Spleen (tissue), 11 donors: ENCODE measurements at regions not wholly inside any gene's neighbourhood (a gene's known extent, or its start where the extent isn't known, plus 50 kb on each side); places are given as distances from the start of the nearest gene placed in this dataset.

Source experiments
- DNase-seq: peaks from one replicate; pipeline ENCODE4 v3.0.0-alpha.2; 2020
- H3K27ac ChIP-seq, 8 donors: fragments of 200-600 bp; sonication (generic) in 7 of 8; 1 replicate in 4 of 8; 2 replicates in 4 of 8; pipeline versions ENCODE4 v1.5.0 to v1.8.0; 2016 to 2021; ENCODE audit warnings: inconsistent platforms in 4 of 8, mild to moderate bottlenecking in 4 of 8, moderate library complexity in 1 of 8
- H3K27me3 ChIP-seq, 7 donors: fragments of 200-600 bp; sonication (generic) in 6 of 7; replicated peaks in 1 of 7; 1 replicate in 4 of 7; 2 replicates in 3 of 7; pipeline versions ENCODE4 v1.5.0 to v1.8.0; 2016 to 2021; ENCODE audit warnings: inconsistent platforms in 3 of 7, mild to moderate bottlenecking in 1 of 7
- H3K36me3 ChIP-seq, 6 donors: fragments of 200-600 bp; sonication (generic) in 5 of 6; 1 replicate in 4 of 6; 2 replicates in 2 of 6; pipeline versions ENCODE4 v1.5.0 to v1.8.0; 2016 to 2021; ENCODE audit warnings: inconsistent platforms in 2 of 6
- H3K4me1 ChIP-seq, 6 donors: fragments of 200-600 bp; sonication (generic) in 5 of 6; 1 replicate in 3 of 6; 2 replicates in 3 of 6; pipeline versions ENCODE4 v1.5.0 to v1.8.0; 2016 to 2021; ENCODE audit warnings: inconsistent platforms in 3 of 6
- H3K4me3 ChIP-seq, 8 donors: fragments of 200-600 bp; sonication (generic) in 7 of 8; 1 replicate in 4 of 8; 2 replicates in 4 of 8; pipeline versions ENCODE4 v1.5.0 to v1.8.0; 2016 to 2021; ENCODE audit warnings: inconsistent platforms in 4 of 8, mild to moderate bottlenecking in 4 of 8, moderate library complexity in 2 of 8
- H3K9me3 ChIP-seq, 8 donors: fragments of 200-600 bp; sonication (generic) in 7 of 8; 1 replicate in 4 of 8; 2 replicates in 4 of 8; pipeline versions ENCODE4 v1.5.0 to v1.8.0; 2016 to 2021; ENCODE audit warnings: inconsistent platforms in 4 of 8
- CTCF ChIP-seq, 11 experiments: fragments of 200-600 bp in 7 of 11; fragments of 450-650 bp in 4 of 11; sonication (generic) in 4 of 11; IDR thresholded peaks in 8 of 11; conservative IDR thresholded peaks in 3 of 11; 1 replicate in 7 of 11; 2 replicates in 4 of 11; pipeline versions ENCODE4 v1.4.0 to v1.8.0; 2016 to 2021; ENCODE audit warnings: antibody characterized with exemption in 11 of 11, inconsistent platforms in 4 of 11, mild to moderate bottlenecking in 1 of 11
- POLR2A ChIP-seq, 3 donors: fragments of 450-650 bp; IDR thresholded peaks; one replicate each; pipeline ENCODE4 v1.5.1; 2017; ENCODE audit warnings: antibody characterized with exemption in 3 of 3, mild to moderate bottlenecking in 1 of 3
- POLR2AphosphoS5 ChIP-seq, 3 donors: sonication (generic); formaldehyde crosslinking; IDR thresholded peaks; one replicate each; pipeline ENCODE4 v1.5.1; 2017; ENCODE audit warnings: antibody characterized with exemption in 3 of 3
- WGBS, 5 donors: extraction: QIAGEN DNeasy Blood & Tissue Kit in 3 of 5; methylation state at CpG; one replicate each; pipeline versions ENCODE4 v1.1.5 to v1.1.7; 2013 to 2018; 5-methylcytosine and 5-hydroxymethylcytosine counted together
- intact Hi-C: fragments of 100-400 bp; cut with DNase I; formaldehyde crosslinking; loops from one replicate; pipeline ENCODE4 v1.15.0; 2023; ENCODE audit warnings: low total_unique reads
- donor health status: healthy with polysubstance abuse.
- donor health status: DM: no; HTN: no; CAD: no; lungs with moderate emphysema.
- donor health status: DM: no; HTN: no; CAD: no.
- donor health status: Bipolar disorder and iron deficiency.
- donor health status: healthy.
- donor health status: DM: no; HTN: no; CAD: no.
- donor health status: DM: yes; HTN: yes; CAD: no.

- Histone ChIP-seq H3K4me3 (no peak overlapping the region), H3K9me3 (peaks cover 0 to 6% (median 0%) of the 10 kb centered on the region in 8 donors), H3K4me1 (no peaks in the 10 kb centered on the region), H3K27me3 (no peaks in the 10 kb centered on the region), H3K36me3 (no peaks in the 10 kb centered on the region), H3K27ac (no peak overlapping the region)
- TF ChIP-seq CTCF (IDR thresholded peaks at IDR 0.05 in 8 of 11, conservative IDR thresholded peaks at IDR 0.05 in 3 of 11): no peak
- no peak for TF ChIP-seq POLR2A (IDR thresholded peaks at IDR 0.05)
- TF ChIP-seq POLR2AphosphoS5 (IDR thresholded peaks at IDR 0.05): no peak
- intact Hi-C loops: no loop called here
- no peak for DNase-seq
- 70 to 84% (median 81%) methylated on average over 2 of the region's 2 CpGs for WGBS, 5 donors
Observed at GRCh38 chr14:83416476-83416875, 1882.8 kb upstream of the SEL1L start.

GRCh38 chr14:83419420-83419819 lies 1885.8 kb upstream of the SEL1L start:
- no peak for DNase-seq
- intact Hi-C loops: no loop called here
- Histone ChIP-seq H3K4me3 (no peak overlapping the region), H3K9me3 (no peaks in the 10 kb centered on the region), H3K36me3 (no peaks in the 10 kb centered on the region), H3K27me3 (no peaks in the 10 kb centered on the region), H3K4me1 (no peaks in the 10 kb centered on the region), H3K27ac (no peak overlapping the region)
- 80 to 87% (median 84%) methylated on average over 4 of the region's 4 CpGs for WGBS, 5 donors
- no peak for TF ChIP-seq CTCF (IDR thresholded peaks at IDR 0.05 in 8 of 11, conservative IDR thresholded peaks at IDR 0.05 in 3 of 11)
- TF ChIP-seq POLR2A (IDR thresholded peaks at IDR 0.05): no peak
- no peak for TF ChIP-seq POLR2AphosphoS5 (IDR thresholded peaks at IDR 0.05)

- H3K27ac ChIP-seq: no peak overlapping the region
- no peaks in the 10 kb centered on the region for H3K27me3 ChIP-seq
- no peaks in the 10 kb centered on the region for H3K9me3 ChIP-seq
- H3K4me3 ChIP-seq: no peak overlapping the region
- DNase-seq: no peak
- intact Hi-C loops: no loop called here
- WGBS, 5 donors: 74 to 94% (median 81%) methylated on average over 2 of the region's 2 CpGs
- TF ChIP-seq POLR2AphosphoS5 (IDR thresholded peaks at IDR 0.05): no peak
- no peak for TF ChIP-seq CTCF (IDR thresholded peaks at IDR 0.05 in 8 of 11, conservative IDR thresholded peaks at IDR 0.05 in 3 of 11)
- no peak for TF ChIP-seq POLR2A (IDR thresholded peaks at IDR 0.05)
- no peaks in the 10 kb centered on the region for H3K4me1 ChIP-seq
- no peaks in the 10 kb centered on the region for H3K36me3 ChIP-seq
Observed at GRCh38 chr14:83421711-83422110, 1888.1 kb upstream of the SEL1L start.

- intact Hi-C loops: no loop called here
- no peak overlapping the region for H3K4me3 ChIP-seq
- no peaks in the 10 kb centered on the region for H3K27me3 ChIP-seq
- TF ChIP-seq CTCF (IDR thresholded peaks at IDR 0.05 in 8 of 11, conservative IDR thresholded peaks at IDR 0.05 in 3 of 11): no peak
- no peak for TF ChIP-seq POLR2A (IDR thresholded peaks at IDR 0.05)
- no peak for TF ChIP-seq POLR2AphosphoS5 (IDR thresholded peaks at IDR 0.05)
- H3K4me1 ChIP-seq: no peaks in the 10 kb centered on the region
- H3K27ac ChIP-seq: no peak overlapping the region
- H3K36me3 ChIP-seq: no peaks in the 10 kb centered on the region
- no peak for DNase-seq
- H3K9me3 ChIP-seq: peaks cover 0 to 14% (median 0%) of the 10 kb centered on the region in 8 donors
Observed at GRCh38 chr14:83425138-83425537, 1891.5 kb upstream of the SEL1L start.
